T-helper 1 cell treated with Interleukin-12 subunit alpha and Interleukin-12 subunit beta and Interleukin-4 antibody, amounts not matched to agents 30 μg/mL and 1 μg/mL, for 36 hours (primary cell): ENCODE measurements at regions not wholly inside any gene's neighbourhood (a gene's known extent, or its start where the extent isn't known, plus 50 kb on each side); places are given as distances from the start of the nearest gene placed in this dataset.

ENCODE experiments used
- H3K27ac Mint-ChIP-seq: one replicate; pipeline ENCODE4 v1.8.0; 2021; ENCODE audit warnings: mild to moderate bottlenecking, mixed read lengths
- H3K27me3 Mint-ChIP-seq: one replicate; pipeline ENCODE4 v1.8.0; 2021; ENCODE audit warnings: low read depth, mixed read lengths
- H3K36me3 Mint-ChIP-seq: one replicate; pipeline ENCODE4 v1.8.0; 2021; ENCODE audit warnings: low read depth, mixed read lengths
- H3K4me1 Mint-ChIP-seq: one replicate; pipeline ENCODE4 v1.8.0; 2021; ENCODE audit warnings: low read depth, mixed read lengths
- H3K4me3 Mint-ChIP-seq: one replicate; pipeline ENCODE4 v1.8.0; 2021; ENCODE audit warnings: mild to moderate bottlenecking, moderate library complexity, mixed read lengths
- H3K9me3 Mint-ChIP-seq: one replicate; pipeline ENCODE4 v1.8.0; 2021; ENCODE audit warnings: mixed read lengths

GRCh38 chr3:43953380-43953779 lies 262.6 kb downstream of the ABHD5 start:
- Mint-ChIP-seq H3K36me3 (no peaks in the 10 kb centered on the region), H3K9me3 (no peaks in the 10 kb centered on the region), H3K27ac (no peak overlapping the region), H3K4me1 (peaks cover 11% of the 10 kb centered on the region), H3K4me3 (no peak overlapping the region), H3K27me3 (peaks cover 24% of the 10 kb centered on the region)

- Mint-ChIP-seq H3K27me3 (peaks cover 22% of the 10 kb centered on the region), H3K4me3 (no peak overlapping the region), H3K9me3 (no peaks in the 10 kb centered on the region), H3K36me3 (no peaks in the 10 kb centered on the region), H3K4me1 (peaks cover 10% of the 10 kb centered on the region), H3K27ac (no peak overlapping the region)
These were observed 263.3 kb downstream of the ABHD5 start for GRCh38 chr3:43953814-43954692.

- peaks cover 1% of the 10 kb centered on the region for H3K4me1 Mint-ChIP-seq
- H3K9me3 Mint-ChIP-seq: no peaks in the 10 kb centered on the region
- no peaks in the 10 kb centered on the region for H3K36me3 Mint-ChIP-seq
- H3K27me3 Mint-ChIP-seq: peaks cover 22% of the 10 kb centered on the region
- H3K27ac Mint-ChIP-seq: no peak overlapping the region
- no peak overlapping the region for H3K4me3 Mint-ChIP-seq
These were observed 266.2 kb downstream of the ABHD5 start for GRCh38 chr3:43956945-43957344.

GRCh38 chr3:43957553-43957952 lies 266.8 kb downstream of the ABHD5 start:
- no peak overlapping the region for H3K4me3 Mint-ChIP-seq
- no peaks in the 10 kb centered on the region for H3K36me3 Mint-ChIP-seq
- H3K4me1 Mint-ChIP-seq: peaks cover 1% of the 10 kb centered on the region
- H3K27ac Mint-ChIP-seq: no peak overlapping the region
- no peaks in the 10 kb centered on the region for H3K9me3 Mint-ChIP-seq
- peaks cover 22% of the 10 kb centered on the region for H3K27me3 Mint-ChIP-seq

GRCh38 chr3:43958005-43958770 lies 267.4 kb downstream of the ABHD5 start:
- peaks cover 1% of the 10 kb centered on the region for H3K4me1 Mint-ChIP-seq
- H3K4me3 Mint-ChIP-seq: no peak overlapping the region
- no peaks in the 10 kb centered on the region for H3K9me3 Mint-ChIP-seq
- peaks cover 22% of the 10 kb centered on the region for H3K27me3 Mint-ChIP-seq
- no peaks in the 10 kb centered on the region for H3K36me3 Mint-ChIP-seq
- H3K27ac Mint-ChIP-seq: no peak overlapping the region

- H3K9me3 Mint-ChIP-seq: no peaks in the 10 kb centered on the region
- H3K4me1 Mint-ChIP-seq: peaks cover 1% of the 10 kb centered on the region
- no peak overlapping the region for H3K27ac Mint-ChIP-seq
- no peaks in the 10 kb centered on the region for H3K36me3 Mint-ChIP-seq
- peaks cover 22% of the 10 kb centered on the region for H3K27me3 Mint-ChIP-seq
- H3K4me3 Mint-ChIP-seq: no peak overlapping the region
These were observed 268.2 kb downstream of the ABHD5 start for GRCh38 chr3:43958973-43959372.

GRCh38 chr3:43959498-43960447 lies 269.0 kb downstream of the ABHD5 start:
- H3K27ac Mint-ChIP-seq: no peak overlapping the region
- peaks cover 16% of the 10 kb centered on the region for H3K27me3 Mint-ChIP-seq
- no peaks in the 10 kb centered on the region for H3K36me3 Mint-ChIP-seq
- H3K9me3 Mint-ChIP-seq: no peaks in the 10 kb centered on the region
- H3K4me1 Mint-ChIP-seq: peaks cover 5% of the 10 kb centered on the region
- H3K4me3 Mint-ChIP-seq: no peak overlapping the region

GRCh38 chr3:43960448-43960840 lies 269.7 kb downstream of the ABHD5 start:
- Mint-ChIP-seq H3K9me3 (no peaks in the 10 kb centered on the region), H3K4me1 (peaks cover 6% of the 10 kb centered on the region), H3K36me3 (no peaks in the 10 kb centered on the region), H3K27ac (no peak overlapping the region), H3K27me3 (peaks cover 9% of the 10 kb centered on the region), H3K4me3 (no peak overlapping the region)

GRCh38 chr3:43962043-43962442 lies 271.3 kb downstream of the ABHD5 start:
- Mint-ChIP-seq H3K27ac (no peak overlapping the region), H3K4me1 (peaks cover 10% of the 10 kb centered on the region), H3K4me3 (no peak overlapping the region), H3K9me3 (no peaks in the 10 kb centered on the region), H3K27me3 (no peaks in the 10 kb centered on the region), H3K36me3 (no peaks in the 10 kb centered on the region)

- no peaks in the 10 kb centered on the region for H3K9me3 Mint-ChIP-seq
- H3K36me3 Mint-ChIP-seq: no peaks in the 10 kb centered on the region
- no peak overlapping the region for H3K27ac Mint-ChIP-seq
- peaks cover 8% of the 10 kb centered on the region for H3K27me3 Mint-ChIP-seq
- H3K4me3 Mint-ChIP-seq: no peak overlapping the region
- H3K4me1 Mint-ChIP-seq: peaks cover 9% of the 10 kb centered on the region
These were observed 272.5 kb downstream of the ABHD5 start for GRCh38 chr3:43963208-43963607.

GRCh38 chr3:43964640-43965039 lies 273.9 kb downstream of the ABHD5 start:
- Mint-ChIP-seq H3K27me3 (peaks cover 12% of the 10 kb centered on the region), H3K36me3 (no peaks in the 10 kb centered on the region), H3K4me3 (no peak overlapping the region)

GRCh38 chr3:43965656-43966055 lies 274.9 kb downstream of the ABHD5 start:
- Mint-ChIP-seq H3K9me3 (no peaks in the 10 kb centered on the region), H3K4me1 (peaks cover 9% of the 10 kb centered on the region), H3K4me3 (no peak overlapping the region), H3K36me3 (no peaks in the 10 kb centered on the region), H3K27me3 (peaks cover 12% of the 10 kb centered on the region), H3K27ac (no peak overlapping the region)

More at GRCh38 chr3:43964640-43965039, 273.9 kb downstream of the ABHD5 start:
- H3K4me1 Mint-ChIP-seq: peaks cover 9% of the 10 kb centered on the region
- H3K9me3 Mint-ChIP-seq: no peaks in the 10 kb centered on the region
- H3K27ac Mint-ChIP-seq: no peak overlapping the region

- Mint-ChIP-seq H3K36me3 (no peaks in the 10 kb centered on the region), H3K27me3 (peaks cover 12% of the 10 kb centered on the region), H3K27ac (no peak overlapping the region), H3K4me3 (no peak overlapping the region), H3K4me1 (peaks cover 9% of the 10 kb centered on the region), H3K9me3 (no peaks in the 10 kb centered on the region)
These were observed 275.4 kb downstream of the ABHD5 start for GRCh38 chr3:43966126-43966525.

- H3K27ac Mint-ChIP-seq: no peak overlapping the region
- H3K4me3 Mint-ChIP-seq: no peak overlapping the region
- no peaks in the 10 kb centered on the region for H3K9me3 Mint-ChIP-seq
- H3K4me1 Mint-ChIP-seq: peaks cover 9% of the 10 kb centered on the region
- peaks cover 12% of the 10 kb centered on the region for H3K27me3 Mint-ChIP-seq
- no peaks in the 10 kb centered on the region for H3K36me3 Mint-ChIP-seq
These were observed 275.2 kb upstream of the TOPAZ1 start for GRCh38 chr3:43966530-43966929.
